GM12865 (cell line): ENCODE measurements at regions not wholly inside any gene's neighbourhood (a gene's known extent, or its start where the extent isn't known, plus 50 kb on each side); places are given as distances from the start of the nearest gene placed in this dataset.

Experiments used
- DNase-seq: peaks from one replicate; pipeline ENCODE4 v3.0.0; 2010; ENCODE audit warnings: low read depth
- H3K4me3 ChIP-seq: 2 replicates; pipeline ENCODE4 v1.5.1; 2011; ENCODE audit warnings: mild to moderate bottlenecking, low read depth, low read length, control low read depth
- CTCF ChIP-seq: IDR thresholded peaks from 2 replicates; pipeline ENCODE4 v1.5.1; 2011; ENCODE audit warnings: low read length, control low read depth, low read depth, inconsistent platforms; ENCODE audit not compliant: insufficient read depth; ENCODE audit errors: missing control alignments

GRCh38 chr11:130813638-130814037, 102.6 kb downstream of the SNX19 start:
- TF ChIP-seq CTCF, result no peak
- DNase-seq, result no peak
- H3K4me3 ChIP-seq, result no peak overlapping the region

- no peak for TF ChIP-seq CTCF
- H3K4me3 ChIP-seq, result no peak overlapping the region
- no peak for DNase-seq
Observed at GRCh38 chr11:130814440-130815096, 101.7 kb downstream of the SNX19 start.

GRCh38 chr11:130815097-130815802, 101.0 kb downstream of the SNX19 start:
- TF ChIP-seq CTCF, result no peak
- no peak overlapping the region for H3K4me3 ChIP-seq
- DNase-seq, result no peak

GRCh38 chr11:130815956-130816355, 100.3 kb downstream of the SNX19 start:
- no peak overlapping the region for H3K4me3 ChIP-seq
- DNase-seq, result no peak
- TF ChIP-seq CTCF, result no peak

GRCh38 chr11:130816546-130817329, 99.5 kb downstream of the SNX19 start:
- TF ChIP-seq CTCF, result no peak
- DNase-seq, result no peak
- H3K4me3 ChIP-seq, result no peak overlapping the region

GRCh38 chr11:130817330-130817944, 98.8 kb downstream of the SNX19 start:
- peak; percentile 39 for DNase-seq
- no peak for TF ChIP-seq CTCF
- no peak overlapping the region for H3K4me3 ChIP-seq
